Upper lobe of left lung (tissue), 4 donors: ENCODE measurements at regions not wholly inside any gene's neighbourhood (a gene's known extent, or its start where the extent isn't known, plus 50 kb on each side); places are given as distances from the start of the nearest gene placed in this dataset.

Experiments
- CTCF ChIP-seq, 6 experiments: fragments of 450-650 bp in 4 of 6; fragments of 200-600 bp in 2 of 6; sonication (generic) in 2 of 6; IDR thresholded peaks; one replicate each; pipeline ENCODE4 v1.5.1; 2016 to 2019; ENCODE audit warnings: antibody characterized with exemption in 6 of 6
- POLR2A ChIP-seq, 4 donors: fragments of 450-650 bp; IDR thresholded peaks; one replicate each; pipeline ENCODE4 v1.5.1; 2016 to 2017; ENCODE audit warnings: antibody characterized with exemption in 4 of 4, mild to moderate bottlenecking in 2 of 4
- POLR2AphosphoS5 ChIP-seq, 2 donors: sonication (generic); formaldehyde crosslinking; IDR thresholded peaks; one replicate each; pipeline ENCODE4 v1.5.1; 2017; ENCODE audit warnings: antibody characterized with exemption in 2 of 2

GRCh38 chr7:35351466-35351865, 97.6 kb upstream of the TBX20 start:
- TF ChIP-seq CTCF (IDR thresholded peaks at IDR 0.05) (no peak), POLR2A (IDR thresholded peaks at IDR 0.05) (no peak), POLR2AphosphoS5 (IDR thresholded peaks at IDR 0.05) (no peak)
